Activated CD8-positive, alpha-beta memory T cell treated with anti-CD3 and anti-CD28 coated beads, Interleukin-2, amount 10 ng/mL, durations not matched to agents 7 days and 5 days (primary cell): ENCODE measurements at regions not wholly inside any gene's neighbourhood (a gene's known extent, or its start where the extent isn't known, plus 50 kb on each side); places are given as distances from the start of the nearest gene placed in this dataset.
A peak's percentile ranks its signal among the peaks of the same experiment; 100 is the strongest.

Experiments used
- ATAC-seq: fragments of 150-1000 bp; cut with Tn5 transposase; one replicate; pipeline ENCODE4 v1.10.0; 2021; ENCODE audit warnings: moderate library complexity
- CTCF ChIA-PET: fragments of 350-600 bp; sonication (Branson Sonifier 250); formaldehyde crosslinking; loops from one replicate; lab custom pipeline; 2021; ENCODE audit warnings: antibody characterized with exemption; lab: Charles Lee
- DNase-seq: peaks from one replicate; pipeline ENCODE4 v3.0.0-alpha.2; 2020
- H3K27ac Mint-ChIP-seq: one replicate; pipeline ENCODE4 v1.8.0; 2021; ENCODE audit warnings: mild to moderate bottlenecking, mixed read lengths
- H3K27me3 Mint-ChIP-seq: one replicate; pipeline ENCODE4 v1.8.0; 2021; ENCODE audit warnings: mixed read lengths
- H3K36me3 Mint-ChIP-seq: one replicate; pipeline ENCODE4 v1.8.0; 2021; ENCODE audit warnings: mild to moderate bottlenecking, mixed read lengths
- H3K4me1 Mint-ChIP-seq: one replicate; pipeline ENCODE4 v1.8.0; 2021; ENCODE audit warnings: mixed read lengths
- H3K4me3 Mint-ChIP-seq: one replicate; pipeline ENCODE4 v1.8.0; 2021; ENCODE audit warnings: mild to moderate bottlenecking, moderate library complexity, mixed read lengths
- H3K9me3 Mint-ChIP-seq: one replicate; pipeline ENCODE4 v1.8.0; 2022; ENCODE audit warnings: low read depth, mixed read lengths

DNA sequence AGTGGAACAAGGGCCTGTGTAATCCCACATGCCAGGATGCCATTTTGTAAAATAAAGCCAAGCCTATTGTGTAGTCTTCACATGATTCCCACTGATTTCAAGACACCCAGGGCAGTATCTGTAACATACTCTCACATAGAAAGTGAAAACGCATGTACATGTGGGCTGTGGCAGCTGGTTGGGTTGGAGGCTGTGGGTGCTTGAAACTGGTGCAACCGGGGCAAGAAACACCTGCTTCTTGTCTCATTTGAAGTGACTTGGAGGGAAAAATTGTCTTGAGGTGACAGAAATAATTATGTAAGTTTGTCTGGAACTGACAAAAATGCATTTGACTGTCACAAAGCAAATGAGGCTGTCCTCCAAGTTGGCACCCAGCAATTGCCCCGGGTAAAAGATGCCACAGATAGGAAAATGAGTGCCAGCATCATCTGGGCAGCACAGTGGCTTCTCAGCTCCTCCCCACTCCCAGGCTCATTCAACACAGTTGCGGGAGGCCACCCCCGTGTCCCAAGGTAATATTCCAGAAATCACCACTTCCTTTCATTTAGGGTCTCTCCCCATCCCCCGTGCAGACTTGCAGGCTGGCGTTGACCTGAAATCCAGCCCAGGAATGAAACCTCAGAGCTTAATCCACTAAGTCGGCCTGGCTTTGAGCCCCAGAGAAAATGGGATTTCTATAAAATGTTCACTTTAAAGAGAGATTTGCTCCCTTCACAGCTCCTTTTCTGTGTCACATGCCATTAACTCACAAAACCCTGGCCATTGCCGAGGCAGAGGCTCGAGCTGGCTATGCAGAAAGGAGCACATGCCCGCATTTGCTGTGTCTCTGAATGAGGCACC, 293.9 kb upstream of the PARD3B start:
- no peaks in the 10 kb centered on the region for H3K36me3 Mint-ChIP-seq
- H3K4me1 Mint-ChIP-seq = peaks cover 3% of the 10 kb centered on the region
- ATAC-seq (no peak), DNase-seq (no peak)
- H3K27me3 Mint-ChIP-seq = peaks cover 32% of the 10 kb centered on the region
- H3K9me3 Mint-ChIP-seq = no peaks in the 10 kb centered on the region
- CTCF ChIA-PET = interaction anchor here (1.0 to 2.1 kb wide), 2 partner anchors 9 to 10 kb away, joined by 4 to 6 read pairs; no protein-coding TSS in a partner anchor
- no peak overlapping the region for H3K4me3 Mint-ChIP-seq
- H3K27ac Mint-ChIP-seq = no peak overlapping the region

DNA sequence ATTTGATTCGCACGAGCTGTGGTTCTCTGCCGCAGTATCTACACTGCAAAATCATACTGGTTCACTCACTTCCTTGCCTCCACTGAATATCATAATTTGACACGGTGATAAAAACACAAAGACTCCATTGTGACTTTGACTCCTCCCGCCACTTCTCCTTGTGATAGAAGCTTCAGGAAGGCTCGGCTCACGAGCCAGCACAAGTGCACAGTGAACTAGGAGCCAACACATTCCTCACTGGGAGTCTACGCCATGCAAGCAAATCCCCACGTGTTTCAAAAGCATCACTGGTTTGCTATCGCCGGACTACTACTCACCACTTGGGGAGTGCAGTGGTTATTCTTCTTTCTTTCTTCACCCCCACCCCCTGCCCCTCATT, 293.3 kb upstream of the PARD3B start:
- ATAC-seq (no peak), DNase-seq (no peak)
- H3K27me3 Mint-ChIP-seq = peaks cover 32% of the 10 kb centered on the region
- no peaks in the 10 kb centered on the region for H3K36me3 Mint-ChIP-seq
- no peaks in the 10 kb centered on the region for H3K9me3 Mint-ChIP-seq
- H3K4me3 Mint-ChIP-seq = no peak overlapping the region
- peaks cover 3% of the 10 kb centered on the region for H3K4me1 Mint-ChIP-seq
- CTCF ChIA-PET = interaction anchor here (2.1 kb wide), 1 partner anchor 10 kb away, joined by 6 read pairs; no protein-coding TSS in a partner anchor
- no peak overlapping the region for H3K27ac Mint-ChIP-seq

GRCh38 chr2:204255071-204255470, 290.2 kb upstream of the PARD3B start:
- CTCF ChIA-PET = interaction anchor here (1.5 kb wide), 1 partner anchor 77 kb away, joined by 4 read pairs; no protein-coding TSS in a partner anchor
- no peak for ATAC-seq
- Mint-ChIP-seq H3K4me1 (peaks cover 3% of the 10 kb centered on the region), H3K9me3 (no peaks in the 10 kb centered on the region), H3K27ac (no peak overlapping the region), H3K36me3 (no peaks in the 10 kb centered on the region), H3K4me3 (no peak overlapping the region), H3K27me3 (peaks cover 31% of the 10 kb centered on the region)
- DNase-seq = no peak

- no peak overlapping the region for H3K27ac Mint-ChIP-seq
- H3K4me1 Mint-ChIP-seq = peaks cover 3% of the 10 kb centered on the region
- H3K4me3 Mint-ChIP-seq = no peak overlapping the region
- DNase-seq (no peak), ATAC-seq (no peak)
- H3K36me3 Mint-ChIP-seq = no peaks in the 10 kb centered on the region
- H3K27me3 Mint-ChIP-seq = peaks cover 31% of the 10 kb centered on the region
- H3K9me3 Mint-ChIP-seq = no peaks in the 10 kb centered on the region
- CTCF ChIA-PET = no interaction called here
Observed at GRCh38 chr2:204255526-204255925, 289.7 kb upstream of the PARD3B start.

DNA sequence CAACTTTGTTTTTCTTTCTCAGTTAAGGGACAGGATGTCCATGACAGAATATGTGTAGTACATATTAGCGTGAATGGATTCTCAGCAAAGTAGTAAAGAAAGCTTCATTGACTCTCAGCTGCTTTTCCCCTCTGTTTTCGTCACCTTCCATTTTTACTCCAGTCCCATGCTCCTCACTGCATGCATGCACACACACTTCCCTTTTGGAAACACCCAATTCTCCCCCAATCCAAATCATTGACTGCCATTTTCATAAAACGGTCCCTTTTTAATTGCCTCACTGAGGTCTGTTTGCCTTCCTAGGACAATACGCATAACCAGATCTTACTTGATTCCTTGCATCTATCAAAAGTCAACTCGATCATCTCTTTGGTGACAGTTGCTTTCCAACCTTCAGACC, 287.5 kb upstream of the PARD3B start:
- Mint-ChIP-seq H3K36me3 (no peaks in the 10 kb centered on the region), H3K4me3 (no peak overlapping the region), H3K27ac (no peak overlapping the region), H3K27me3 (peaks cover 34% of the 10 kb centered on the region), H3K9me3 (no peaks in the 10 kb centered on the region), H3K4me1 (peaks cover 3% of the 10 kb centered on the region)
- ATAC-seq (no peak), DNase-seq (no peak)
- CTCF ChIA-PET = no interaction called here

- ATAC-seq (no peak), DNase-seq (no peak)
- no peak overlapping the region for H3K4me3 Mint-ChIP-seq
- H3K27ac Mint-ChIP-seq = no peak overlapping the region
- H3K36me3 Mint-ChIP-seq = no peaks in the 10 kb centered on the region
- peaks cover 28% of the 10 kb centered on the region for H3K27me3 Mint-ChIP-seq
- no peaks in the 10 kb centered on the region for H3K9me3 Mint-ChIP-seq
- CTCF ChIA-PET = interaction anchor here (1.5 to 2.3 kb wide), 3 partner anchors 12 to 236 kb away, joined by 3 to 7 read pairs (median 5); no protein-coding TSS in a partner anchor
- H3K4me1 Mint-ChIP-seq = no peaks in the 10 kb centered on the region
Observed at GRCh38 chr2:204258890-204259289, 286.4 kb upstream of the PARD3B start.

DNA sequence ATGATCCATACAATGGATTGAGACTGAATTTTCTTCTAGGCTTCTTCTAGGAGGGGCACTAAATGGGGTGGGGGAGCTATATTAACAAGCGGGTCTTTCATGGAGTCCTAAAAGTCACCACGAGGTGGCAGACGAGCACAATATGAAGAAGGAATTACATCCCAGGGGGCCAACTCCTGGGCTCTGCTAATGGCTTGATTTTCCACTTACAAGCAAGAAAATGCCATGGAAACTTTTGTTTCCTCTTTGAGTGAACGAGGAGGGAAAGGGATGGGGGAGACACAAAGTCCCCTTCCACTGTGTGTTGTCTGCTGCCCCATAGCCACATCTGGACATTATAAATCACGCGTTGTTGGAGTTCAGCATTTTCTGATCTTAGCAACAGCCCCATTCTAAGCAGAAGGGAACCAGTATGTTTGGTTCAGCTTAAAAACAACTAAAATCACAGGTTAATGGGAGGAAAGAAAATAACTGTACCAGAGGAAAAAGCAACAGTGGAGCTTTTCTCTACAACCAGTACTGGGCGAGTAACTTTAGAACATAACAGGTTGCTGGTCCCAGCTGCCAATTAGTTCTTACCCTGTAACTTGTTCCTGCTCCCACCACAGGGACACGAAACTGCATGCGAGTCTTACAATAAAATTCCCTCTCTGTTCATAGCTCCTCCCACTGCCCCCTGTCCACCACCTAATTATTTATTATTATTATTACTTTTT, 285.0 kb upstream of the PARD3B start:
- H3K27me3 Mint-ChIP-seq = peaks cover 37% of the 10 kb centered on the region
- no peaks in the 10 kb centered on the region for H3K36me3 Mint-ChIP-seq
- H3K4me1 Mint-ChIP-seq = no peaks in the 10 kb centered on the region

GRCh38 chr2:204260901-204261300, 284.4 kb upstream of the PARD3B start:
- Mint-ChIP-seq H3K4me3 (no peak overlapping the region), H3K36me3 (no peaks in the 10 kb centered on the region)

More for the DNA sequence above, 285.0 kb upstream of the PARD3B start:
- no peak overlapping the region for H3K4me3 Mint-ChIP-seq
- ATAC-seq (peak; percentile 60), DNase-seq (peak; percentile 47)
- no peaks in the 10 kb centered on the region for H3K9me3 Mint-ChIP-seq
- no peak overlapping the region for H3K27ac Mint-ChIP-seq
- CTCF ChIA-PET = interaction anchor here (0.6 to 2.3 kb wide), 11 partner anchors 10 to 237 kb away, joined by 3 to 7 read pairs (median 4); no protein-coding TSS in a partner anchor

DNA sequence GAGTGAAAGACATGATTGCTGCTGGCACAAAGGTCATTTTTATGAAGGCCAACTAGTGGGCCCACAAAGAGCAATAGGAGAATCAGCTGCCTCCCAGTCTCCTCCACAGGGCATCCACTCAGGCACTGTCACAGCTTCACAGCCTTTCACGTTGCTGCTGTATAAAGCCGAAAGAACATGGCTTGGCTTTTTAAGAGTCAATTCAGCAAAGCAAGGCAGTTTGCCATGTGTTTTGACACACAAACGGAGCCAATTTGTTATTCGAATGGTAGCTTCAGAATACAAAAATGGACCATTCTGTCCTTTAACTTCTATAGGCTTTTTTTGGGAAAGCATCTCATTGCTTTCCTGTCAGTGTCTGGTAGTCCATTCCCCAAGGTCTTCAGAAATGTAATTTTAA, 283.4 kb upstream of the PARD3B start:
- Mint-ChIP-seq H3K4me1 (no peaks in the 10 kb centered on the region), H3K27me3 (peaks cover 43% of the 10 kb centered on the region), H3K9me3 (no peaks in the 10 kb centered on the region), H3K27ac (no peak overlapping the region), H3K4me3 (no peak overlapping the region), H3K36me3 (no peaks in the 10 kb centered on the region)
- ATAC-seq = no peak
- CTCF ChIA-PET = interaction anchor here (1.6 kb wide), 1 partner anchor 11 kb away, joined by 6 read pairs; no protein-coding TSS in a partner anchor
- no peak for DNase-seq

More at GRCh38 chr2:204260901-204261300, 284.4 kb upstream of the PARD3B start:
- Mint-ChIP-seq H3K27me3 (peaks cover 38% of the 10 kb centered on the region), H3K27ac (no peak overlapping the region), H3K4me1 (no peaks in the 10 kb centered on the region), H3K9me3 (no peaks in the 10 kb centered on the region)
- CTCF ChIA-PET = interaction anchor here (0.6 to 2.3 kb wide), 8 partner anchors 9 to 155 kb away, joined by 3 to 7 read pairs (median 4); no protein-coding TSS in a partner anchor
- no peak for ATAC-seq
- no peak for DNase-seq

DNA sequence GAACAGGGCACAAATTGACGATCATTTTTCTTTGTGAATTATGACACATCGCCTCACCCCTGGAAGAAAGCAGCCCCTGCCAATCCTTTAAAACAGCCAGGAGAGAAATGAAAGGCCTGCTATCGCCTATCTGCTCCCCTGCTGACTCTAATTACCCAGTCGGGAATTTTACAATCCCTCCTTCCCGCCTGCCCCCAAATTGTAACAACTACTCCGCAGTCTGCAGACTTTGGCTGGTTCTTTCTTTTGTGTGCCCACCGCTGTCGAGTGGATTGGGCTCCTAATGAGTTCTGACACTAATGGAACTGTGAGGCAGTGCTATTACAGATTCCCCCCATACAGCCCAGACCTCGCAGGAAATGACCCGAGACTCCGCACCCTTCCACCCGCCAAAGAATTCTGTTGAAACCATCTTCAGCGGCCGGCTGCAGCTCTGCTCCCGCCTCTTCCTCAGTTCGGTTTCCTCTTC, 281.2 kb upstream of the PARD3B start:
- Mint-ChIP-seq H3K9me3 (no peaks in the 10 kb centered on the region), H3K4me3 (no peak overlapping the region), H3K27me3 (peaks cover 42% of the 10 kb centered on the region), H3K36me3 (no peaks in the 10 kb centered on the region), H3K4me1 (no peaks in the 10 kb centered on the region), H3K27ac (no peak overlapping the region)
- ATAC-seq (no peak), DNase-seq (no peak)
- CTCF ChIA-PET = no interaction called here

DNA sequence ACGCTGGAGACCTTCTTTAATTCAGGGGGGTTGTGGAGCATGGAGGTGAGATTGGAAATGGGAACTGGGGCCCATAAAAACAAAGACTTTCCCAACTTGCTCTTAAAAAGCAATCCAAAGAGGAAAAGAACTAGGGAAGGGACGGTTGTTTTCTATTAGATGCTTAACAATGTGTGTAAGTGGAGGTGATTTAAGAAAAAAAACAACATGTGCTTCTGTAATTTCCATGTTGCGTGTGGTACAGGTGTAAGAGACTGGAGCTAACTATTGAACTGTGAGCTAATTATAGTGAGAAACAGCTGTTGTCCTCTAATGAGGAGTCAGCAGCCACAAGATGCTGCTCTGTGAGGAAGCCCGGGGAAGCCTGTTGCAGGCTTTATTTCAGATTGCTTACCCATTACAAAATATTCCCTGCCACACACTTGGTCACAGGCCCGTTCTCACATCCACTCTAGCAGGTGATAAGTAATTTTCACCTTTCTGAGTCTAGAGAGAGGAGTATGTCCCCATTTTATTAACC, 280.6 kb upstream of the PARD3B start:
- no peaks in the 10 kb centered on the region for H3K9me3 Mint-ChIP-seq
- H3K36me3 Mint-ChIP-seq = no peaks in the 10 kb centered on the region
- H3K27me3 Mint-ChIP-seq = peaks cover 37% of the 10 kb centered on the region
- CTCF ChIA-PET = no interaction called here
- no peak overlapping the region for H3K4me3 Mint-ChIP-seq
- H3K27ac Mint-ChIP-seq = no peak overlapping the region
- H3K4me1 Mint-ChIP-seq = no peaks in the 10 kb centered on the region
- ATAC-seq = no peak
- no peak for DNase-seq

GRCh38 chr2:204265681-204266181, 279.5 kb upstream of the PARD3B start:
- Mint-ChIP-seq H3K4me3 (no peak overlapping the region), H3K9me3 (no peaks in the 10 kb centered on the region), H3K36me3 (no peaks in the 10 kb centered on the region), H3K27ac (no peak overlapping the region), H3K27me3 (peaks cover 33% of the 10 kb centered on the region), H3K4me1 (no peaks in the 10 kb centered on the region)
- no peak for ATAC-seq
- CTCF ChIA-PET = no interaction called here
- DNase-seq = no peak

DNA sequence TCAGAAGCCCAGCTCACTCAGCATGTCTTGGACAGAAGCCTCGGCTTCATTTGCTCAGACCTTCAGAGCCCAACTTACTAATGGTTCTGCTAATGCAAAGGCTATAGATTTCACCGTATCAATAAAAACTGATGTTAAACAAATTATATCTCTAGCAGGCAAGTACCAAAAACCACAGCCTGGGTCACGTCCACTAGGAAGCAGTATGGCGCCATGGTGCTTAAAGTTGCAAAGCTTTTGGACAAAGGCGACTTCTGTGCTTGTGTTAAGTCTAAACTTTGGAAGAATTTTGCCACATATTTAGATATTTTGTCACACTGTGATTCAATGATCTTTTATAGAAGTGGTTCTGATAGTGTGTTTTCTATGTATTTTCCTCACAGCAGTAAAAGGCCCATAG, 276.8 kb upstream of the PARD3B start:
- ATAC-seq = no peak
- no peaks in the 10 kb centered on the region for H3K4me1 Mint-ChIP-seq
- peaks cover 27% of the 10 kb centered on the region for H3K27me3 Mint-ChIP-seq
- no peak overlapping the region for H3K27ac Mint-ChIP-seq
- peaks cover 2% of the 10 kb centered on the region for H3K9me3 Mint-ChIP-seq
- DNase-seq = no peak
- no peaks in the 10 kb centered on the region for H3K36me3 Mint-ChIP-seq
- H3K4me3 Mint-ChIP-seq = no peak overlapping the region
- CTCF ChIA-PET = no interaction called here
